Smooth muscle cell (in vitro differentiated cells): ENCODE measurements at regions not wholly inside any gene's neighbourhood (a gene's known extent, or its start where the extent isn't known, plus 50 kb on each side); places are given as distances from the start of the nearest gene placed in this dataset.

ENCODE experiments used
- DNase-seq: peaks from one replicate; lab custom pipeline; 2025; ENCODE audit not compliant: unreplicated experiment; lab: John Stamatoyannopoulos, UW
- H2AFZ ChIP-seq: fragments of 200-600 bp; sonication (generic); 2 replicates; pipeline ENCODE4 v1.6.0; 2016; ENCODE audit warnings: antibody characterized with exemption, low read depth, mild to moderate bottlenecking
- H3F3A ChIP-seq: fragments of 200-600 bp; sonication (generic); 2 replicates; pipeline ENCODE4 v1.6.0; 2017; ENCODE audit warnings: antibody characterized with exemption, low read depth
- H3K27ac ChIP-seq: fragments of 200-600 bp; sonication (generic); 2 replicates; pipeline ENCODE4 v1.5.1; 2016; ENCODE audit warnings: low read depth, mild to moderate bottlenecking
- H3K27me3 ChIP-seq: fragments of 200-600 bp; sonication (generic); 2 replicates; pipeline ENCODE4 v1.6.1; 2016; ENCODE audit warnings: low read depth, mild to moderate bottlenecking
- H3K36me3 ChIP-seq: fragments of 200-600 bp; sonication (generic); 2 replicates; pipeline ENCODE4 v1.5.1; 2016; ENCODE audit warnings: low read depth
- H3K4me1 ChIP-seq: fragments of 200-600 bp; sonication (generic); 2 replicates; pipeline ENCODE4 v1.5.1; 2016; ENCODE audit warnings: low read depth
- H3K4me2 ChIP-seq: fragments of 200-600 bp; sonication (generic); 2 replicates; pipeline ENCODE4 v1.6.0; 2016; ENCODE audit warnings: mild to moderate bottlenecking
- H3K4me3 ChIP-seq: fragments of 200-600 bp; sonication (generic); 2 replicates; pipeline ENCODE4 v1.5.1; 2016; ENCODE audit warnings: mild to moderate bottlenecking
- H3K79me2 ChIP-seq: fragments of 200-600 bp; sonication (generic); 2 replicates; pipeline ENCODE4 v1.6.0; 2016; ENCODE audit warnings: low read depth, mild to moderate bottlenecking
- H3K9ac ChIP-seq: fragments of 200-600 bp; sonication (generic); 2 replicates; pipeline ENCODE4 v1.6.0; 2016; ENCODE audit warnings: low read depth
- H3K9me3 ChIP-seq: fragments of 200-600 bp; sonication (generic); replicated peaks from 2 replicates; pipeline ENCODE4 v1.5.1; 2016; ENCODE audit warnings: low read depth
- H4K20me1 ChIP-seq: fragments of 200-600 bp; sonication (generic); 2 replicates; pipeline ENCODE4 v1.6.0; 2016; ENCODE audit warnings: low read depth
- CTCF ChIP-seq: fragments of 200-600 bp; sonication (generic); IDR thresholded peaks from 2 replicates; pipeline ENCODE4 v1.5.1; 2017; ENCODE audit warnings: borderline replicate concordance, mild to moderate bottlenecking, antibody characterized with exemption; ENCODE audit not compliant: insufficient read depth, poor library complexity, severe bottlenecking
- WGBS: methylation state at CpG from one replicate; pipeline ENCODE4 v1.1.7; 2016; ENCODE audit warnings: low lambda C conversion rate; 5-methylcytosine and 5-hydroxymethylcytosine counted together

DNA sequence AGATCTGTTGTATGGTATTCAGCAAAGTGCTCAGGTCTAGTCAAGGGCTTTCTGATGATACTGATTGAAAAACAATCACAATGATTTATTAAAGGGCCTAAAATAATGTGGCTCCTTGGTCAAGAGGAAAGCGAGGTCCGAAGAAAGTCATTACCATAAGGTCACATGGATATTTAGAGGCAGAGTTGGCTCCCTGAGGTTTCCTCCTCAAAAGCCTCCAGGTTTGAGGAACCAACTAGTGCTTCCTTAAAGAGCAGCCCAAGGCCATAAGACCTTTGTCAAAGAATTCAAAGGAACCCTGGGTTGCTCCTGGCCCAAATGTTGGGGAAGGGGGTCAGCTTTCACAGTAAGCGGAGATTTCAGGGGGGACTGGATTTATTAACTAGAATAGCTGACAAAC, 280.7 kb upstream of the ATP5MC3 start:
- Histone ChIP-seq H3K4me3 (no peak overlapping the region), H3K79me2 (no peaks in the 10 kb centered on the region), H3F3A (no peaks in the 10 kb centered on the region), H3K27ac (no peak overlapping the region), H3K4me1 (no peaks in the 10 kb centered on the region), H3K9me3 (no peaks in the 10 kb centered on the region), H3K9ac (no peak overlapping the region), H4K20me1 (no peaks in the 10 kb centered on the region), H3K27me3 (no peaks in the 10 kb centered on the region), H3K36me3 (no peaks in the 10 kb centered on the region), H3K4me2 (no peak overlapping the region), H2AFZ (no peak overlapping the region)
- no peak for DNase-seq
- WGBS, result 100% methylated on average over 3 of the region's 3 CpGs
- TF ChIP-seq CTCF, result no peak

DNA sequence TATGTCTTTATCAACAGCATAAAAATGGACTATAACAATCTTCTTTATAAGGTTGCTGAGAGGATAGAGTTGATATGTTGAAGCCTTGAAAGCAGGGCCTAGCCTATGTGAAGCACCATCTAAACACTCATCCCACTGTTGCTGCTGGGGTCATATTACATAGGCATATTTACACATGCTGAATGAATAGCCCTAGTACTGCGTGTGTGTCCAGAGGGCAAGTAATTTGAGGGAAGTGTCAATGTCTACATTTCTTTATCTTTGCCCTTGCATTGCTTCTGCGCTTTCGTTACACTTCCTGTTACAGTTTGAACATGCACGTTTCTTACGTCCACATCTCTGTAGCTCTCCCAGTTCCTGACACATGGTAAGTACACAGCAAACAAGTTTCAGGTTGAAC, 280.3 kb upstream of the ATP5MC3 start:
- H3K9ac ChIP-seq, result no peak overlapping the region
- no peak overlapping the region for H3K4me3 ChIP-seq
- H4K20me1 ChIP-seq, result no peaks in the 10 kb centered on the region
- H3K4me2 ChIP-seq, result no peak overlapping the region
- H3F3A ChIP-seq, result no peaks in the 10 kb centered on the region
- H3K36me3 ChIP-seq, result no peaks in the 10 kb centered on the region
- H3K9me3 ChIP-seq, result no peaks in the 10 kb centered on the region
- H2AFZ ChIP-seq, result no peak overlapping the region
- H3K27me3 ChIP-seq, result no peaks in the 10 kb centered on the region
- WGBS, result 93% methylated on average over 5 of the region's 5 CpGs
- no peak overlapping the region for H3K27ac ChIP-seq
- DNase-seq, result no peak
- no peak for TF ChIP-seq CTCF
- H3K4me1 ChIP-seq, result no peaks in the 10 kb centered on the region
- no peaks in the 10 kb centered on the region for H3K79me2 ChIP-seq

GRCh38 chr2:175457895-175458448, 276.5 kb upstream of the ATP5MC3 start:
- no peak for DNase-seq
- Histone ChIP-seq H3K9ac (no peak overlapping the region), H2AFZ (no peak overlapping the region), H3F3A (no peaks in the 10 kb centered on the region), H3K4me3 (no peak overlapping the region), H3K27ac (no peak overlapping the region), H4K20me1 (no peaks in the 10 kb centered on the region), H3K79me2 (no peaks in the 10 kb centered on the region), H3K4me1 (no peaks in the 10 kb centered on the region), H3K27me3 (no peaks in the 10 kb centered on the region), H3K4me2 (no peak overlapping the region), H3K36me3 (no peaks in the 10 kb centered on the region), H3K9me3 (no peaks in the 10 kb centered on the region)
- WGBS, result 78% methylated on average over 7 of the region's 7 CpGs
- TF ChIP-seq CTCF, result no peak

- Histone ChIP-seq H3K4me3 (no peak overlapping the region), H3K4me1 (no peaks in the 10 kb centered on the region), H3K4me2 (no peak overlapping the region), H3K27me3 (no peaks in the 10 kb centered on the region), H3K9ac (no peak overlapping the region), H3K27ac (no peak overlapping the region), H3K79me2 (no peaks in the 10 kb centered on the region), H2AFZ (no peak overlapping the region), H3K36me3 (no peaks in the 10 kb centered on the region), H3F3A (no peaks in the 10 kb centered on the region), H4K20me1 (no peaks in the 10 kb centered on the region), H3K9me3 (no peaks in the 10 kb centered on the region)
- TF ChIP-seq CTCF, result no peak
- no peak for DNase-seq
- WGBS, result 87% methylated on average over 4 of the region's 4 CpGs
These were observed 273.5 kb upstream of the ATP5MC3 start for GRCh38 chr2:175454953-175455389.
